ENCODE measurements at regions not wholly inside any gene's neighbourhood (a gene's known extent, or its start where the extent isn't known, plus 50 kb on each side); places are given as distances from the start of the nearest gene placed in this dataset.

DNA sequence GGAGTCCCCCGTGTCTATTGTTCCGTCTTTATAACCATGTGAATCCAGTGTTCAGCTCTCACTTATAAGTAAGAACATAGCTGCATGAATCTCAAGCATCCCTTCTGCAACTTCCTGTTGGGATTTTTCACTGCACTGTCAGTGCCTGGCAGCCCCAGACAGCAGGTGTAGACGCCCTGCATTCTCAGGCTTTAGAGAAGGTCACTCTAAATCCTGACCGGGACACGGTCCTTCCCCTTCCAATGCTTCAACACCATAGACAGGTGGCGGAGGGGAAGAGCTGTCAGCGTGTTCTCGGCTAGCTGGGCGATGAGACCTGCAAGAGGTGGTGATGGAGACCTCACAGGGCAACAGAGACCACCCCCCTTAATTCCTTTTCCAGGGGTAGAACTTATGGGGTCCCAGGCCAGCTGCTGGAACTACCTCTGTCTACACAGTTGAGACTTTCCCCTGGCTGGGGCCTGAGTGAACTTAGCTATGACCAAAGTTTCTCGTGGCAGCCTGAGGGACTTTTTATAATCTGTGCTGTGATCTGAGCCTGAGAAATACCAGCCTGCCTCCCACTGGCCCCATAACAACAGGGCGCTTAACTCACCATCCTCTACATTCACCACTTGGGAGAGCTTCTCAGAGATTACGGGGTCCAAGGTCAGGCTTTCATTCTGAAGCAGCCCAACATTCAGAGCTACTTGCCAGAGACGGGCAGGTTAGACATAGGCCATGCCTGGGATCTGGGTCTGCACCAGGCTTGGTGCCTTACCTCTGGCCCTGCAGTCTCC, 143.2 kb upstream of the TNRC6C start:
- ATAC-seq (ENCODE audit: poor library complexity) (no peak), DNase-seq (peak; percentile 6)
- intact Hi-C loops (cut with DNase I): no loop called here

DNA sequence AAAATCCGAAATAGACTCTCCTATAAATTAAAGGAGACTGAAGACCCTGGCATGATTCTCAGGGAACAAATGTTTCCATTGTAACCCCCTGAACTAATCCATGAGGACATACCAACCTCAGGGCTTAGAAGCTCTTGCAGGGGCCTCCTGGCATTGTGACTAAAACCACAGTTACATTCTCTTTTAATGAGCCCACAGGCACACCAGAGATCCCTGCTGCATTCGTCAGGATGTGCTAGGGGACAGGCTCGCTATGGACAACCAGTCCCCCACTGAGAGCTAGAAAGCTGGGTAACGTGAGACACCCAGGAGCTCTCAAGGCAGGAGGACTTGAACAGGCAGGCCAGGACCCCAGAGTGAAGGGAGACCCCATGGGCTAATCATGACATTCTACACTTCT, 140.6 kb upstream of the TNRC6C start:
- intact Hi-C loops (cut with DNase I): no loop called here
- ATAC-seq (ENCODE audit: poor library complexity): no peak
- no peak for DNase-seq

DNA sequence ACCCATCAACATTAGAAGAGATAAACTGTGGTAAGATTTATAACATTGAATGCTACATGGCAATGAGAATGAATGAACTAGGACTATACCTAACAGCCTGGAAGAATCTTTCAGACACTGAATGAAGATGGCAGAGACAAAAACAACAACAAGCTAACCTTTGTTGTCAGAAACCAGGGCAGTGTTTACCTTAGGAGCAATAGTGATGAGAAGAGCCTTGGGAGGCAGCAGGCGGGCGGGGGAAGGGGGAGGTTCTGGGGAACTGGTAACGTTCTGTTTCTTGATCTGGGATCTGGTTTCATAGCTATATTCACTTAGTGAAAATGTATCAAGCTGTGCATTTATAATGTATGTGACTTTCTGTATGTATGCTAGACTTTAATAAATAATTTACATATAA, 139.0 kb upstream of the TNRC6C start:
- intact Hi-C loops (cut with DNase I): no loop called here
- no peak for ATAC-seq (ENCODE audit: poor library complexity)

DNA sequence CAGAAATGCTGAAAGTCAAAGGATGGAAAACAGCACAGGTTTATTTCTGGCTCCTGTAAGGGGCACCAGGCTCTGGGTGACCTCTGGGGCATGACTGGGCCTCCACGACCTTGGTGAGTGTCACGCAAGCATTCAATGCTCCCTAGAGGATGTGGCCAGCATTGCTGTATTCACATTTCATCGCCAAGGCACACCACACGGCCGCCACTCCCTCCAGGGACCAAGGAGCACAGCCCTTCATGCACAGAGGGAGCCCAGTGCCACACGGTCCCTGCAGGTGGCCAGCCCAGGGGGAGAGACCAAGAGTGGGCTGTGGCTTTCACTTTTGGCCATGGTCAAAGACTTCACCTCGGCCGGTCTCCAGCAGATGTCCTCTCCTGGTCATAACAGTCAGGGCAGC, 137.4 kb upstream of the TNRC6C start:
- DNase-seq: peak; percentile 50
- ATAC-seq (ENCODE audit: poor library complexity): peak; percentile 65
- intact Hi-C loops (cut with DNase I): no loop called here

More for the DNA sequence above, 139.0 kb upstream of the TNRC6C start:
- peak; percentile 8 for DNase-seq

DNA sequence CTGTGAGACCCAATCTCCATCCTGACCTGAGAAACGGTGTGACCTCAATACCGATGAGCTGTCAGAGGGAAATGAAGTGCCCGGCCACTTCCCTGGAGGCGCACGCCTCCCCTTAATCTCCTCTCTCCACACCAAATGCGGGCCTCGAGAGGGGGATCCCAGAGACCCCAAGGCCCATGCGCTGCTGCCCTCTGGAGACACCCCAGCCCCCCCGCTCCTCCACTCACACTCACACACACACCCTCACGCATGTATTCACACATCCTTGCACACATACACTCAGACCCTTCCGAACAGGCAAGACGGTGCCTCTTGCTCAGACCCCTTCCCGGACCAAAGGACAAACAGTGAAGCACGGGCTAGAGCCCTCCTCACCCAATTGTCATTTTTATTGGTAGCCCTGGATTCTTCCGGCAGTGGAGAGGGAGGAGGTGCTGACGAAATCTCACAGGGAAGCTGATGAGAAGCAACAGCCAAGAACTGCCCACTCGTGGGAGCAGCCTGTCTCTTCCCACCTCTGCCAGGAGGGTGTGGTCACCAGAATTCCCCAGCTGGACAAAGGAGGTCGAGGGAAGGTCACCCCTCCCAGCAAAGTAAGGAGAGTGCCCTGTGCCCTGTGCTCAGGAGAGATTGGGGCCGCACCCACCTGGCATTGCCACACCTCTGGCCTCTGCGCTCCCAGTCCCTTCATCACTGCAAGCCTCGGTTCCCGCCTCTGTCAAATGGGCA, 136.0 kb upstream of the TNRC6C start:
- DNase-seq (peak; percentile 63), ATAC-seq (ENCODE audit: poor library complexity) (peak; percentile 80)
- intact Hi-C loops (cut with DNase I): no loop called here

DNA sequence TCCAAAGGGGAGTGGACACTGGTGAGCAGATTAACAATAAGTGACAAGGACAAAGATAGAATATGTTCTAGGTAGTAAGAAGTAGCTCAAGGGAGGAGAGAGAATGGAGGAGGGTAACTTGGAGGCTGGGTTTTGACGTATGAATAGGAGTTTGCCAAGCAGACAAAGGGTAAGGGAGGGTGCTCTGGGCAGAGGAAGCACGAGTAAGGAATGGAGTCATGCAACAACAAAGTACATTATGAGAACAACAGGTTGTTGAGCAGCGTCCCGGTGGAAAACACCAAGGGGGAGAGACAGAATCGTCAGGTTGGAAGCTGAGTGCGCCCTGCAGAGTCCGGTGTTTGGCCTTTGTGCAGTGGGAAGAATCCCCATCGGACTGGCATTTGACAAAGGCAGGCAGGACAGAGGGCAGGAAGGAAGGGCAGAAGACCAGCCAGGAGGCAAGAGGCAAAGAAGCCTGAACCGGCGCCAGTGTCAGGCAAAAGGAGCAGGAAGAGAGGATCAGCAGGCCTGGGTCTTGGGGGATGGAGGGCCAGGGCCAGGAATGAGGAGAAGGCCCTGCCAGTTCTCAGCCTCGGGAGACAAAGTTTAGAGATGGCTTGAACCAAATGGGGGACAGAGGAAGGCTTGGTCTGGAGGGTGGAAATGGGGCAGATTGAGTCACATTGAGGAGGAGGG, 134.3 kb upstream of the TNRC6C start:
- peak; percentile 42 for DNase-seq
- intact Hi-C loops (cut with DNase I): no loop called here
- ATAC-seq (ENCODE audit: poor library complexity): no peak

DNA sequence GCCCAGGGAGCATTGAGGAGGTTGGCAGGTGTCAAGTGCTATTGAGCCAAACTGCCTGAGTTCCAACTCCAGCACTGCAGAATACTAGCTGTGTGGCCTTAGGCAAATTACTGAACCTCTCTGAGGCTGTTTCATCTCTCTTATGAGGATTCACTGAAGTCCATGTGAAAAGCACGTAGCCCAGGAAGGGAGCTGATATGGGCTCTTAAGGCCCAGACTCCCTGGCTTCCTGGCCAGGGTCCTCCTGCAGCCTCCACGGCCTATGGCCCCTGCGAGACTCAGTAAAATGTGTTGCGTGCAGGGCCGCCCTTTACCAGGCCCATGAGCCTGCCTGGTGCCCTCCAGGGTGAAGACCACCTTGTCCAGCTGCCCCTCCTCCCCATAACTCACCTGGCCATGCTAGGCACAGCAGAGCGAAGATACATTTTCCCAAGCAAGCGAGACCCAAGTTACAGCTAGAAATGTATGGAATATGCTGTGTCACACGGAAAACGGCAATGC, 133.7 kb upstream of the TNRC6C start:
- intact Hi-C loops (cut with DNase I): no loop called here

DNA sequence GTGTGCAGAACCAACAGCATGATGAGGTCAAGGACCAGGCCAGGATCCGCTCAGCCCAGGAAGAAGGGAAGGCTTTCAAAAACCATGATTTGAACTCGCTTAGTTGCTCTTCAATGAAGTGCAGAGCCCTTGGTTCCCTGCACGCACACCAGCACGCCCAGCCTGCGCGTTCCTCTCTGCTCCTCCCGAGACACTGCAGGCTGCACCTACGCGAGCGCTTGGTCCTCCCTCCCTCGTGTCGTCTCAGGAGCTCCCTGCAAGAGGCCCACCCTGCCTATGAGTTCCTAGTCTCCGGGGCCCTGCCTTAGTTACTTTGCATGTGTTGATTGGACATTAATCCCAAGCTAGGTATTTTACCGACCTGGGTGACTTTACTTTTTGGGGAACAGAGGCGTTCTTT, 132.9 kb upstream of the TNRC6C start:
- intact Hi-C loops (cut with DNase I): no loop called here
- ATAC-seq (ENCODE audit: poor library complexity): no peak
- DNase-seq: peak; percentile 30

More for the DNA sequence above, 133.7 kb upstream of the TNRC6C start:
- DNase-seq: peak; percentile 21
- no peak for ATAC-seq (ENCODE audit: poor library complexity)

DNA sequence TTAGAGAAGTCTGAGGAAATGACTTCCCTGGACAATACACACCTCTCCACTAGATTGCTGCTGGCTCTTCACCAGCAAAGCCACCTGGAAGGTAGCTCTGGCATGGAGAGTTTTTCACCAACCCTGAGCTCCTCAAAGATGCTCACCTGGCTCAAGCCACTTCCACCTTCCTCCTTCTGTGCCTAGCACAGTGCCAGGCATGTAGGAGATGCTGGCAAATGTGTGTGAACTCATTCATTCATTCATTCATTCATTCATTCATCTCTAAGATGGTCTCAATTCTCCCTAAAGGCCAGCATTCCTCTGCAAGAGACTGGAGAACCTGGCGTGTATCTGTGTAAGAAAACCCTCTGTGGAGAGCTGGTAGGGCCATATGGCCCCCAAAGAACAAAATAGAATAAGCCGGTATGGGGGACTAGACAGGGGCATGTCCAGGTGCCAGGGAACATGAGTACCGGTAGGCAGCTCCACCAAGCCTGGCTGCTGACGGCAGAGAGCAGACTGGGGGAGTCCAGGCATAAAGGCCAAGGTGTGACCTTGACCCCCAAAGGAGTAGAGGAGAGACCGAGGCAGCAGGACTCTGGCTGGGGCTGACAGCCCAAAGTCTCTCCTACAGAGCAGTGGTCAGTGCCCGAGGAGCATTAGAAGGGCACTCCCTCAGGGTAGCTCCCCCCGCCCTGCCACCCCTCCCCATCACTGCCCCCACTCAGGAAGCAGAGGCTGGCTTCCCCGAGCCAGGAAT, 132.2 kb upstream of the TNRC6C start:
- ATAC-seq (ENCODE audit: poor library complexity): no peak
- intact Hi-C loops (cut with DNase I): no loop called here
- DNase-seq: peak; percentile 13

DNA sequence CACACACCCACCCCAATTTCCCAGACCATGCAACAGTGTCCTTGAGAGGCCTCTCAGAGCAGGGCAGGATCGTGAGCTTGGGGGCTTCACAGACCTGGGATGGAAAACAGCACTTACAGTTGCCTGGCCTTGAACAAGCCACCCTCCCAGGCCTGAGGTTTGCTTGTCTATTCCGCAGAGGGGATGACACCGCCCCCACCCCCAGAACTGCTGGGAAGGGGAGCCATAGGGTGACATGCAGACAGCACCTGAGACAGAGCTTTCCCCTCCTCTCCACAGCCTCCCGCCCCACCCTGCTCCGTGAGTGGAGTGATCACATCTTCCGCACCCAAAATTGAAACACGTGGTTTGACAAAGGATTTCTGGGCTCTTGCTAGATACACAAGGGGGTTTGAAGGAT, 131.5 kb upstream of the TNRC6C start:
- ATAC-seq (ENCODE audit: poor library complexity) (no peak), DNase-seq (peak; percentile 4)
- intact Hi-C loops (cut with DNase I): no loop called here

DNA sequence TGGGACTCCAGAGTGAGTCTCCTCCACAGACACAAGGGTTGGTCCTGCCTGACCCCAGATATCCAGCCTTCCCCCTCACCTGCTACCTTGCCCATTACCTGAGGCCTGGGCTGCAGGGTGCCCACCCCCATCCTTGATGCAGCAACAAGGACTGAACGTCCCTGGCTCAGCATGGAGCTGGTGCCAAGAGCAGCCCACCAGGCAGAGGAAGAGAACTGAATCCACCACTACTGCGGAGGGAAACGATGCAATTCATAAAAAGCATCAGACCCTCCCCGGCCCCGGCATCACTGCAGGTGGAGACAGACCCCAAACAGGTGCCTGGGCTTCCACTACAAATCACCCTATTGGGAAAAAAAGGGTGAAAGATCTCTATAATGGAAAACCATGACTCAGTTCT, 131.0 kb upstream of the TNRC6C start:
- intact Hi-C loops (cut with DNase I): no loop called here
- ATAC-seq (ENCODE audit: poor library complexity) (no peak), DNase-seq (peak; percentile 26)

DNA sequence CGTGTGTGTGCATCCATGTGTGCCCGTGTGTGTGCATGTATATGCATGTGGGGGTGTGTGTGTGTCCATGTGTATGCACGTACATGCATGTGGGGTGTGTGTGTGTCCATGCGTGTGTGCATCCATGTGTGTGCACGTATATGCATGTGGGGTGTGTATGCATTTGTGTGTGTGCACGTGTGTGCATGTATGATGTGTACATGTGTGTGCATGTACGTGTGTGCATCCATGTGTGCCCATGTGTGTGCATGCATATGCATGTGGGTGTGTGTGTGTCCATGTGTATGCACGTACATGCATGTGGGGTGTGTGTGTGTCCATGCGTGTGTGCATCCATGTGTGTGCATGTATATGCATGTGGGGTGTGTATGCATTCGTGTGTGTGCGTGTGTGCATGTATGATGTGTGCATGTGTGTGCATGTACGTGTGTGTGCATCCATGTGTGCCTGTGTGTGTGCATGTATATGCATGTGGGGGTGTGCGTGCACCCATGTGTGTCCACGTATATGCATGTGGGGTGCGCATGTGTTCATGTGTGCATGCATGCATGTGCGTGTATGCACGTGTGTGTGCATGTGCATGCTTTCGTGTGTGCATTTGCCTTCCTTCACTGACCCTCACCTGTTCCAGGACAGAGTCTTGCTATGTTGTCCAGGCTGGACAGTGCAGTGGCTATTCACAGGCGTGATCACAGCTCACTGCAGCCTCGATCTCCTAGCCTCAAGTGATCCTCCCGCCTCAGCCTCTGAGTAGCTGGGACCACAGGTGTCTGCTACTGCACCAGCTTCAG, 129.6 kb upstream of the TNRC6C start:
- DNase-seq: peak; percentile 31
- no peak for ATAC-seq (ENCODE audit: poor library complexity)
- intact Hi-C loops (cut with DNase I): no loop called here

DNA sequence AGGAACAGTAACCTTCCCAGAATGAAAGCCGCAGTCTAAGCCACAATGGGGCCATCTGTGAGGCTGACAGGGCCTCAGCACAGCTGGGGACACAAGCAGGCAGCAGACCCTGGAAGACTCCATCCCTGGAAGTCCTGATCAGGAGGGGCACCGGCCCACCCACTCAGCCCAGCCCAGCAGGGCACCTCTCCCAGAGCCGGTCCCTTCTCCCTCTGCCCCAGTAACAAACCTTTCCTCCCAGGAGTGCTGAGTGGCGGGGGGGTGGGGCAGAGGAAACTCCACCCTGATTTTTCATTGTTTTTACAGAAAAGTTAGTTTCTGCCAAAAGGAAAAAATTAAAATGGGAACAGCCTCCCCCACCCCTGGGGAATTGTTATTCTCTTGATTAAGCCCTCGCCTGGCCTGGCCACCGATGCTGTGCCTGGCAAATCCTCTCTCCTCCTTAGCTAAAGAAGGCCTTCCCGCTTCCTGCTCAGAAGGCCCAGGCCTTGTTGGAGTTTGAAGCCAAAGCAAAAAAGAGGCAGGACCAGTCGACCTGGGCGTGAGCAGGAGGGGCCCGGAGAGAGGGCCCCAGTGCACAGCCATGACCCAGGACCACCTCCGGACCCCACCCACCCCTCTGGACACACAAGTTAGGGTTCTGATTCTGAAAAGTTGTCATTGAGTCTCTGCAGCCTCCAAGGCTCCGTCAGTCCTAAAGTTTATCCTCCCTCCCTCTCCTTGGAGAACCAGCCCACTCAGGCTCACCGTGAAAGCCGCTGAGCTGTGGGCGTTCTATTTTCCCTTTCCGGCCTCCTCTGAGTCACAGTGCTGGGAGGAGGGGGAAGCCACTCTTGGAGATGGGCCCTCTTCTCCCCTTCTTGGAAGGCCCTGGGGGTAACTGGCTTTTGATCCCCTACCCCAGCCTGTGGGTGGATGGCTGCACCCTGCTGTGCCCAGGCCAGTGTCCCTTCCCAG, 128.4 kb upstream of the TNRC6C start:
- intact Hi-C loops (cut with DNase I): no loop called here
- DNase-seq (peak; percentile 85), ATAC-seq (ENCODE audit: poor library complexity) (peak; percentile 72)

DNA sequence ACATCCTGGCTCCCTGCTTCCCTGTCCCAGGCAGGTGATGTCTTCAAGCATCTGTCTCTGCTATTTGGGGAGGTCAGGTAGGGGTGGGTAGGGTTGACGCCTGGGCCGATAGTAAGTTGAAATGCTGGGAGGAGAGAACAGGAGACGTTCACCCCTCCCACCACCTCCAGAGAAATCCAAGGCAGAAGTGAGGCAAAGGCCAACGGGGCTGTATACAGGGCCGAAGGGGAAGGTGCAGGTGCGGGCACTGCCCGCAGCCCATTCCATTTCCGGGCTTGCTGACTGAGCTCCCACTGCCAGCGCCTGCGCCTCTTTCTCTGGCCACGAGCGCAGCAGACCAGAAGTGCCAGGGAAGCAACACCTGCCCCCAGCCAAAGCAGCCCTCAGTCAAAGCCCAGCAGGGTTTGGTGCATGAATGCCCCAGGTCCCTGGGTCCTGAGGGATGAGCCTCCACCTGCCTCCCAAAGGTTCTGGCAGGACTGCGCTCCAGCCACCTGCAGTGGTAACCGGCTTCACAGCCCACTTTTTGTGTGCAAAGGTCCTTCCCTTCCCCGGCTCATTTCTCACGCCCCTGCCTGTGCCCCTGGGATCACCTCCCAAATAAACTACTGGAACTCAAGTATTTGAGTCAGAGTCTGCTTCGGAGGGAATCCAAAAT, 127.6 kb upstream of the TNRC6C start:
- DNase-seq: peak; percentile 31
- intact Hi-C loops (cut with DNase I): no loop called here
- no peak for ATAC-seq (ENCODE audit: poor library complexity)

DNA sequence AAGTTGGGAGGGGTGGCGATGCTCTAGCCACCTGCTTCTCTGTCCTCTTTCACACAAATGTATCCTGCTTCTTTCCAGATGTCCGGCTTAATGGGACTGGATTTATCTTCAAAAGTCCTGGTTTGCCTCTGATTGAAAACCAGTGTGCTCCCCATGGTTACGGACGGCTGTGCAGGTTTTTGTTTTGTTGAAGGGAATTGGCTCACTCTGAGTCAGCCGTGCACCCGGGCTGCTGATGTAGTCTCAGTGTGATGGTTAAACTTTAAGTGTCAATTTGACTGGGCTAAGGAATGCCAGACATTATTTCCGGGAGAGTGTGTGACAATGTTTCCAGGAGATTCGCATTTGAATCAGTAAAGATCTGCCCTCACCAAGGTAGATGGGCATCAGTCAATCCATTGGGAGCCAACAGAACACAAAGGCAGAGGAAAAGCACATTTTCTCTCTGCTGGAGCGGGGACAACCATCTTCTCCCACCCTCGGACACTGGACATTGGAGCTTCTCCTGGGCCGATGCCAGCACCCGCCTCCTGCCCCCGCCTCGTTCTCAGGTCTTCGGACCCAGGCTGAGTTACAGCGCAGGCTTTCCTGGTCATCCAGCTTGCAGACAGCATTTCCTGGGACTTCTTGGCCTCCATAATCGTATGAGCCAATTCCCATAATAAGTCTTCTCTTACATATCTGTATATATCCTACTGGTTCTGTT, 126.9 kb upstream of the TNRC6C start:
- peak; percentile 49 for DNase-seq
- intact Hi-C loops (cut with DNase I): no loop called here
- no peak for ATAC-seq (ENCODE audit: poor library complexity)

DNA sequence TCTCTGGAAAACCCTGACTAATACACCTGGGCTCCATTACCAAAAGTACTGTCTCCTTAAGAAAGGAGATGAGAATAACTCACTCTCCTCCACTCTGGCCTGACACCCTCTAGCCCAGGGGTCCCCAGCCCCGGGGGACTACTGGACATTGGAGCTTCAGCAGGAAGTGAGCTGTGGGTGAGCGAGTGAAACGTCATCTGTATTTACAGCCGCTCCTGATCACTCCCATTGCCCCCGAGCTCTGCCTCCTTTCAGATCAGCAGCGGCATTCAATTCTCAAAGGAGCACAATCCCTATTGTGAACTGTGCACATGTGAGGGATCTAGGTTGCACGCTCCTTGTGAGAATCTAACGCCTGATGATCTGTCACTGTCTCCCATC, 126.3 kb upstream of the TNRC6C start:
- intact Hi-C loops (cut with DNase I): no loop called here
- DNase-seq: peak; percentile 19
- no peak for ATAC-seq (ENCODE audit: poor library complexity)

Data from Right ventricle myocardium superior (tissue), 1 donor.